ENCODE measurements at regions not wholly inside any gene's neighbourhood (a gene's known extent, or its start where the extent isn't known, plus 50 kb on each side); places are given as distances from the start of the nearest gene placed in this dataset.
"Not testable (repeated sequence)": the region's sequence is repeated elsewhere in the genome, so short reads cannot be mapped to it uniquely, and the experiment has no call there.

- DNase-seq (ENCODE audit: low spot score) = not testable (repeated sequence)
Measured at GRCh38 chr14:105678996-105679958, 152.9 kb downstream of the TMEM121 start.

DNA sequence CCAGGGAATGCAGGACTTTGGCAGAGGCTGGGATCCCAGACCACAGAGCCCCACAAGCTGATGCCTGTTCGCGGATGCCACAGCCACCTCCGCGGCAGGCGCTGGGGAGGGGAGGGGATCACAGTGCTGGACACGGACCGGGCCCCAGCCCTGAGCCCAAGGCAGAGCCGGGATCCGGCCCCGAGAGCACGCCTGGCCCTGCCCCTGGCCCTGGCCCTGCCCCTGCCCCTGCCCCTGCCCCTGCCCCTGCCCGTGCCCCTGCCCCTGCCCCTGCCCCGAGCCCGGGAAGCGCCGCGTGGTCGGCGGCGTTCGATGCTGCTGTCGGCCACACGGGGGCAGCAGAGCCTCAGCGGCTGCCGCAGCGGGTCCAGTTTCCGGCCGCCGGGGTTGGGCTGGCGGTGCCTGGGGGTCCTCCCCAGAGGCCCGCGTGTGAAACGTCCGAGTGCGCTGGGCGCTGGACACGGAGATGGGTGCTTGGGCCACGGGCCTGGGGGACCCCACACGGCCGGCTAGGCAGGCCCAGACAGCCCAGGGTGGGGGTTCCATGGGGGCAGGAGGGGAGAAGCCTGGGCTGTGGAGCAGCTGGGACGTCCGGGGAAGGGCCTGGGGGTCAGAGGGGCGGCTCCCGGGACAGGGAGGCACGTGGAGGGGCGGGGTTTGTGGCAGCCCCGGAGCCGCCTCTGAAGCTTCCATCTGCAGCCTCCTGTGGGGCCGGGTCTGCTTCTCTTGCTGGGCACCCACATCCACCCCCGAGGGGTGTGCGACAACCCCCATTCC, 153.8 kb downstream of the TMEM121 start:
- DNase-seq (ENCODE audit: low spot score) = not testable (repeated sequence)

DNA sequence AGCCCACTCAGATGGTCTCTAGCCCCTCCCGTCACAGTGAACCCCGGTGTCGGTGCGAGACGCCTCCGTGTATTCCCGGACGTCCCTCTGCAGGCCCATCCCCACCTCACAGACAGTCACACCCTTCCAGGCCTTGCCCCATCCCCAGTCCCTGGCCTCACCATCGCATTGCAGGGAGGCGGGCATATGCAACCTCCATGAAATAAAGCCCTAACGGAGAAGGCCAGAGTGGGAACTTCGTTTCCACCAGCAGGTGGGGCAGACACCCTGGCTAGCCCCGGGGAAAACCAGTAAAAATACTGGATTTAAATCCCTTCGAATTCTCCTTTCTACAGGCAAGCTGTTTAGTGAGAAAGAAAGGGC, 154.3 kb downstream of the TMEM121 start:
- not testable (repeated sequence) for DNase-seq (ENCODE audit: low spot score)

GRCh38 chr14:105681606-105682185, 155.3 kb downstream of the TMEM121 start:
- not testable (repeated sequence) for DNase-seq (ENCODE audit: low spot score)

DNA sequence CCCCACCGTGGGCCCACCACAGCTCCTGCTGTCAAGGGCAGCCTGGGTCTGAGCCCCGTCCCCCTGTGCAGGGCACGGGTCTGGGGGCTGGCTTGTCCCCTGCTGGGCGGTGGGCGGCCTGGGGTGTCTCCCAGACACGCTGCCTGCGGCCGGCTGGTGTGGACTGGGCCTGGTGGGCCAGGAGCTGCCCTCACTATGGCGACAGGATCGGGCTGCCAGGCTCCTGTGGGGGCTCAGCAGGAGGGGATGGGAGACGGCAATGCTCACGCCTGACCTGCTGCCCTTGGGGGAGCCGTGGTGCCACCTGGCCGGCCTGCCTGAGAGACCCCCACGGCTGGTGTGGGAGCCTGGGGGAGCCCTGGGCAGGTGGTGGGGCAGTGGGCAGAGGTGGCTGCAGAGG, 156.1 kb downstream of the TMEM121 start:
- not testable (repeated sequence) for DNase-seq (ENCODE audit: low spot score)

GRCh38 chr14:105682956-105683570, 156.7 kb downstream of the TMEM121 start:
- no peak for DNase-seq (ENCODE audit: low spot score)

GRCh38 chr14:105684056-105684455, 157.7 kb downstream of the TMEM121 start:
- DNase-seq (ENCODE audit: low spot score) = not testable (repeated sequence)

DNA sequence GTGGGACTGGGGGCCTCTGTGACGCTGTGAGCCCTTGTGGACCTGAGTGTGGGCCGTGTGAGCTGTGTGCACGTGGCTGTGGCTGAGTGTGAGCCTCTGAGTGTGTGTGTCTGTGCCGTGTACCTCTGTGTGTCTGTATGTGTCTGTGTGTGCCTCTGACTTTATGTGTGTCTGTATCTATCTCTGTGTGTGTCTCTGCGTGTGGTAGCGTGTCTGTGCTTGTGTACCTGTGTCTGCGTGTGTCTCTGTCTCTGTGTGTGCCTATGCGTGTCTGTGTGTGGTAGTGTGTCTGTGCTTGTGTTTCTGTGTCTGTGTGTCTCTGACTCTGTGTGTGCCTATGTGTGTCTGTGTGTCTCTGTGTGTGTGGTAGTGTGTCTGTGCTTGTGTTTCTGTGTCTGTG, 158.2 kb downstream of the TMEM121 start:
- not testable (repeated sequence) for DNase-seq (ENCODE audit: low spot score)

- DNase-seq (ENCODE audit: low spot score) = no peak
Measured at GRCh38 chr14:105685003-105685402, 158.6 kb downstream of the TMEM121 start.

DNA sequence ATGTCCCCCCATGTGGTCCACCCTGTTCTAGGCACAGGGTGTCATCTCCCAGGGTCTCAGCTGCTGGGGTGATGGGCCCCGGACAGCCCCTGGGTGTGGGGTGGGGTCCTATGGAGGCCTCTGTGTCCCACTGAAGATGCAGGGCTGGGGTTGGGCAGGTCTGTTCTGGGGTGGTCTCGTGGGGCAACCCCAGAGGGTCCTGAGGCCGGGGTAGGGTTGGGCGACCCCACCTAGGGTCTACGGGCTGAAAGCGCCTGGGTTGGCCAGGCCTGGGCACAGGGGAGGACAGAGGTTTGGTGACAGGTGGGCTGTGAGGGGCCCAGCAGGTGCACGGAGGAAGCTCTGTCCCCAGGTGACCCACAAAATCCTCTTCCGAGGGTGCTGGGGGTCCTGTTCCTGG, 159.2 kb downstream of the TMEM121 start:
- not testable (repeated sequence) for DNase-seq (ENCODE audit: low spot score)

DNA sequence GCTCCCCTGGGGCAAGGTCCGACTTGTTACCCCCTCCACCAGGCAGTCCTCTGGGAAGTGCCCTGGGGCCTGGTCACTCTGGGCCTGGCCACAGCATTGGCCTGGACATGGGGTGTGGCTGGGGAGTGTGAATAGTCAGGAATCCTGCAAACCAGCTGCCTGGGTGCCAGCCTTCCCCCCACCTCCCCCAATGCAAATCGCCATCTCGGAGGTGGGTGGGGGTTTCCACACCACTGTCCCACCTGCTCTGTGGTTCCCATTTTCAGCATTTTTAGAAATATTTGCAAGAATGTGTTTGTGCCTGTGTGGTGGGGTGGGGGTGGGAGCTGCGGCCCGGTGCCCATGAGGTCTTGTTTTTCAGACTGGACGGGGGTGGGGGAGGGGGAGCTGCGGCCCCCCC, 159.7 kb downstream of the TMEM121 start:
- not testable (repeated sequence) for DNase-seq (ENCODE audit: low spot score)

GRCh38 chr14:105686462-105687170, 160.2 kb downstream of the TMEM121 start:
- not testable (repeated sequence) for DNase-seq (ENCODE audit: low spot score)

- not testable (repeated sequence) for DNase-seq (ENCODE audit: low spot score)
Measured at GRCh38 chr14:105687171-105688022, 161.0 kb downstream of the TMEM121 start.

DNA sequence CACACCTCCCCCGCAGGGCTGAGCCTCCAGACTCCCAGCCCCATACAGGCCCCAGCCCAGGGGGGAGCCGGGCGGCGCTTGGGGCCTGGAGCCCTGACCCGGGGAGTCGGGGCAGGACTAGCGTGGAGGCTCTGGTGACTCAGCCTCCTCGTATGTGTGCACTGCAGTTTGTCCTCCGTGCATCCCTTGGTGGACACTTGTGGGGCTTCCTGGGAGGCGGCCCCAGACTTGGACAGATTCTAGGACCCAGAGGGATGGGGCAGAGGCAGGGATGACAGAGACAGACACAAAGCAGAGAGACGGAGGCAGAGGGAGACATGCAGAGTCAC, 161.6 kb downstream of the TMEM121 start:
- not testable (repeated sequence) for DNase-seq (ENCODE audit: low spot score)

DNA sequence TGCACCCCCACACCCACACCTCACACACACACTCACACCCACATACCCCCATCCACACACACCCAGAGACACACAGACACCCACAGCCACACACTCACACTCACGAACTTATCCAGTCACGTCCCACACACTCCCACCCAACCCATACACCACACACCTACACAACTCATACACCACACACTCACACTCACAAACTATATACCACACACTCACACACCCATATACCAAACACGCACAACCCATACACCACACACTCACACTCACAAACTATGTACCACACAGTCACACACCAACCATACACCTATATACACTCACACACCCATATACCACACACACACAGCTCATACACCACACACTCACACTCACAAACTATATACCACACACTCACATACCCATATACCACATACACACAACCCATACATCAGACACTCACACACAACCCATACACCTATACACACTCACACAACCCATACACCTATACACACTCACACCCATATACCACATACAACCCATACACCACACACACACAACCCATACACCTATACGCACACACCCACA, 162.4 kb downstream of the TMEM121 start:
- DNase-seq (ENCODE audit: low spot score) = not testable (repeated sequence)

- DNase-seq (ENCODE audit: low spot score) = no peak
Measured at GRCh38 chr14:105689722-105690121, 163.3 kb downstream of the TMEM121 start.

- no peak for DNase-seq (ENCODE audit: low spot score)
Measured at GRCh38 chr14:105690671-105691070, 164.3 kb downstream of the TMEM121 start.

- DNase-seq (ENCODE audit: low spot score) = not testable (repeated sequence)
Measured at GRCh38 chr14:105691321-105692109, 165.1 kb downstream of the TMEM121 start.

GRCh38 chr14:105692110-105692685, 165.8 kb downstream of the TMEM121 start:
- not testable (repeated sequence) for DNase-seq (ENCODE audit: low spot score)

Measured in Ammon's horn (tissue), 1 donor.